ENCODE measurements at regions not wholly inside any gene's neighbourhood (a gene's known extent, or its start where the extent isn't known, plus 50 kb on each side); places are given as distances from the start of the nearest gene placed in this dataset.
A peak's percentile ranks its signal among the peaks of the same experiment; 100 is the strongest.
"Not testable (repeated sequence)": the region's sequence is repeated elsewhere in the genome, so short reads cannot be mapped to it uniquely, and the experiment has no call there.

DNA sequence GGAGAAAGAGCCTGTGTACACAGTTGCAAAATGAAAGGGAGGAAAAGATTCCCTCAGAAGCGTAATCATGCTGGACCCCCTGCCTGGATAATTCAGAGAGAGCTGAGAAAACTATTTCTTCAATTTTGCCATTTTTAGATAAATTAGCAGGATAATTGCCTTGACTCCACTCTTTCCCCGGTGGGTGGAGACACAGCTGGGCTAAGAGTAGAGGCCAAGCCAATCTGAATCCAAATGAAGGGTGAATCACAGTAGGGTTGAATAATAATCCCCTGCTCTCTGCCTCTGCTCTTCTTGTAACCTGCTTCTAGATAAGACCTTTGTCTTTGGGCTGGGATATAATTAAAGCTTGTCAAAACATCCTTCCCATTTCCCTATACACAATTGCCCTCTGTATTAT lies 150.1 kb downstream of the CAPZA3 start:
- TF ChIP-seq, protein P1, sequence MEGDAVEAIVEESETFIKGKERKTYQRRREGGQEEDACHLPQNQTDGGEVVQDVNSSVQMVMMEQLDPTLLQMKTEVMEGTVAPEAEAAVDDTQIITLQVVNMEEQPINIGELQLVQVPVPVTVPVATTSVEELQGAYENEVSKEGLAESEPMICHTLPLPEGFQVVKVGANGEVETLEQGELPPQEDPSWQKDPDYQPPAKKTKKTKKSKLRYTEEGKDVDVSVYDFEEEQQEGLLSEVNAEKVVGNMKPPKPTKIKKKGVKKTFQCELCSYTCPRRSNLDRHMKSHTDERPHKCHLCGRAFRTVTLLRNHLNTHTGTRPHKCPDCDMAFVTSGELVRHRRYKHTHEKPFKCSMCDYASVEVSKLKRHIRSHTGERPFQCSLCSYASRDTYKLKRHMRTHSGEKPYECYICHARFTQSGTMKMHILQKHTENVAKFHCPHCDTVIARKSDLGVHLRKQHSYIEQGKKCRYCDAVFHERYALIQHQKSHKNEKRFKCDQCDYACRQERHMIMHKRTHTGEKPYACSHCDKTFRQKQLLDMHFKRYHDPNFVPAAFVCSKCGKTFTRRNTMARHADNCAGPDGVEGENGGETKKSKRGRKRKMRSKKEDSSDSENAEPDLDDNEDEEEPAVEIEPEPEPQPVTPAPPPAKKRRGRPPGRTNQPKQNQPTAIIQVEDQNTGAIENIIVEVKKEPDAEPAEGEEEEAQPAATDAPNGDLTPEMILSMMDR (IDR thresholded peaks at IDR 0.05; ENCODE audit: borderline replicate concordance) = no peak
- Histone ChIP-seq H3K27ac (replicated peaks) (peak overlapping the region; percentile 13), H3K4me1 (no peaks in the 10 kb centered on the region), H3K36me3 (no peaks in the 10 kb centered on the region), H3K9me3 (replicated peaks) (no peaks in the 10 kb centered on the region), H3K4me3 (no peak overlapping the region), H3K27me3 (ENCODE audit: low read depth) (no peaks in the 10 kb centered on the region)
- intact Hi-C loops (cut with micrococcal nuclease) = no loop called here
- DNase-seq = no peak

DNA sequence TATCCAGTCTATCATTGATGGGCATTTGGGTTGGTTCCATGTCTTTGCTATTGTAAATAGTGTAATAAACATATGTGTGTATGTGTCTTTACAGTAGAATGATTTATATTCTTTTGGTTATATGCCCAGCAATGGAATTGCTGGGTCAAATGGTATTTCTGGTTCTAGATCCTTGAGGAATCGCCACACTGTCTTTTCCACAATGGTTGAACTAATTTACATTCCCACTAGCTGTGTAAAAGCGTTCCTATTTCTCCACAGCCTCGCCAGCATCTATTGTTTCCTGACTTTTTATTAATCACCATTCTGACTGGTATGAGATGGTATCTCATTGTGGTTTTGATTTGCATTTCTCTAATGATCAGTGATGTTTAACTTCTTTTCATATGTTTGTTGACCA lies 152.7 kb downstream of the CAPZA3 start:
- H3K27me3 ChIP-seq (ENCODE audit: low read depth); H3K4me1 ChIP-seq; intact Hi-C loops (cut with micrococcal nuclease); DNase-seq; H3K27ac ChIP-seq (replicated peaks); H3K4me3 ChIP-seq; H3K9me3 ChIP-seq (replicated peaks); H3K36me3 ChIP-seq: not testable (repeated sequence)

DNA sequence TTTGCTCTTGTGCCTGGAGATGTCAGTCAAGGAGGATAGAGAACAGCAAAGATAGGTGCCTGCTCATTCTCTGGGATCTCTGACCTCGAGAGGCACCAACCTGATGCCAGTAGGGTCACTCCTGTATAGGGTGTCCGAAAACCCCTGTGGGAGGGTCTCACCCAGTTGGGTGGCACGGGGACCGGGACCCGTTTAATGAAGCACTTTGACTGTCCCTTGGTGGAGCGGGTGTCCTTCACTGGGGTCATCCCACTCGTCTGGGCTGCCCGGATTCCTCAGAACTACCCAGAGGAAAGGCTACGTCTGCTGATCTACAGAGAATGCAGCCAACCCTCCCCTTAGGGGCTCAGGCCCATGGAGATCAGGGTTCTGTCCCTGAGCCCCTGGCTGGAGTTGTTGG lies 157.6 kb downstream of the CAPZA3 start:
- intact Hi-C loops (cut with micrococcal nuclease) = no loop called here
- H3K4me1 ChIP-seq = peaks cover 6% of the 10 kb centered on the region
- H3K36me3 ChIP-seq = no peaks in the 10 kb centered on the region
- no peak overlapping the region for H3K27ac ChIP-seq (replicated peaks)
- TF ChIP-seq, protein P1 (IDR thresholded peaks at IDR 0.05; ENCODE audit: borderline replicate concordance) = no peak
- no peaks in the 10 kb centered on the region for H3K27me3 ChIP-seq (ENCODE audit: low read depth)
- DNase-seq = no peak
- H3K9me3 ChIP-seq (replicated peaks) = no peaks in the 10 kb centered on the region
- H3K4me3 ChIP-seq = no peak overlapping the region

DNA sequence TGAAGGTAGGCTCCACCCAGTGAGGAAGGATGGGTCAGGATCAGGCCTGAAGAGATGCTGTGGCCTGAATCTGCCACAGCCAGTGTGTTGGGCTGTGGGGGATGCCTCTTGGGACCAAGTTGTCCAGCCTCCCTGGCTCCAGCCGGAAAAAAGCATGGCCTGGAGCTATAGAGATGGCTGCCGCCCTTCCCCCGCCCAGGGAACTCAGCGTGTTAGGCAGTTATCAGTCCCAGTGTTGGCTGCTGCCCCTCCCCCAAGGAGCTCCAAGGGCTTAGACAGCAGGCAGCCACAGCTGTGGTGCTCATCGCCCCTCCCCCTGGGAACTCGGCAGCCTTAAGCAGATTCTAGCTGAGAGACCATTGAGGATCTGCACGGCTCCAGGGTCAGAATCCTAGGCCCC lies 158.0 kb downstream of the CAPZA3 start:
- Histone ChIP-seq H3K4me3 (no peak overlapping the region), H3K27me3 (ENCODE audit: low read depth) (no peaks in the 10 kb centered on the region), H3K27ac (replicated peaks) (no peak overlapping the region), H3K4me1 (peaks cover 6% of the 10 kb centered on the region), H3K9me3 (replicated peaks) (no peaks in the 10 kb centered on the region), H3K36me3 (no peaks in the 10 kb centered on the region)
- intact Hi-C loops (cut with micrococcal nuclease) = no loop called here
- peak; percentile 77 for DNase-seq
- TF ChIP-seq, protein P1 (IDR thresholded peaks at IDR 0.05; ENCODE audit: borderline replicate concordance) = no peak

DNA sequence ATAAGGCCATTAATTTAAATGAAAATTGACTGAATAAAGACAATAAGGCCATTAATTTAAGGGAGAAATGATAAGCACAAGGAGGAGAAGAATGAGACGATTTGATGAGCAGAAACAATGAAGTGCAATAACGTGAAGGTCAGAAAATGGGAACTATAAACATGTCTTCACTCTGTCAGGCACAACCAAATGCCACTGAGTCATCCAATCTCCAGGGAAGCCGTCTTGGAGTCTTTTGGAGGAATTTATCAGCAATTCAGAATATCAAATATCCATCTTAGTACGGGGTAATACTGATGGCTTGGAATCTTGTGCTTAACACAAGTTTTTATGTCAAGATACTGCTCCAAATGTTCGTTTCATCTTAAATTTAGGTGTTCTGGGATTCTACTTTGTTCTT lies 159.9 kb downstream of the CAPZA3 start:
- Histone ChIP-seq H3K4me1 (peaks cover 6% of the 10 kb centered on the region), H3K4me3 (no peak overlapping the region), H3K36me3 (no peaks in the 10 kb centered on the region), H3K27me3 (ENCODE audit: low read depth) (no peaks in the 10 kb centered on the region), H3K27ac (replicated peaks) (no peak overlapping the region), H3K9me3 (replicated peaks) (peaks cover 4% of the 10 kb centered on the region)
- no peak for DNase-seq
- TF ChIP-seq, protein P1 (IDR thresholded peaks at IDR 0.05; ENCODE audit: borderline replicate concordance) = no peak
- intact Hi-C loops (cut with micrococcal nuclease) = no loop called here

DNA sequence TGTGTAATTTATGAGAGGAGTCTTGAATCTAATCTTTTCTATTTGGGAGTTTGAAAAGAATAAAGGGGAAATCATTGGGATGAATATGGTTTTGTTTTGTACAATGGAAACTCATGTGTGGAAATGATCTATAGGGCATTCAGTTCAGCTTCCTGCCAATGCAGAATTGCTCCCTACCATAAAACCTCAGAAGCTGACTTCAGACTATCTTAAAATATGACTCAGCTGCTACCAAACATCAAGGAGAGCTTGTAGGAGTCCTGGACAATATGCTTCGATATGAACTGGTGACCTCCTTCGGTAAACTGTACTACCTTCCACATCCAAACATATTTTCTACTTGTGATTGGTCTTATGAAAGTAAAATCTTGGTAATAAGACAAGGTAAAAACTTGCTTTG lies 160.6 kb downstream of the CAPZA3 start:
- DNase-seq = no peak

More for the DNA sequence above, 160.6 kb downstream of the CAPZA3 start:
- Histone ChIP-seq H3K27me3 (ENCODE audit: low read depth) (no peaks in the 10 kb centered on the region), H3K27ac (replicated peaks) (no peak overlapping the region), H3K9me3 (replicated peaks) (peaks cover 6% of the 10 kb centered on the region), H3K36me3 (no peaks in the 10 kb centered on the region), H3K4me1 (peaks cover 6% of the 10 kb centered on the region), H3K4me3 (no peak overlapping the region)
- intact Hi-C loops (cut with micrococcal nuclease) = no loop called here
- TF ChIP-seq, protein P1 (IDR thresholded peaks at IDR 0.05; ENCODE audit: borderline replicate concordance) = no peak

Data from left ventricle myocardium inferior (tissue), 1 donor.